HG02943 (cell line): ENCODE measurements at regions not wholly inside any gene's neighbourhood (a gene's known extent, or its start where the extent isn't known, plus 50 kb on each side); places are given as distances from the start of the nearest gene placed in this dataset.
"Not testable (repeated sequence)": the region's sequence is repeated elsewhere in the genome, so short reads cannot be mapped to it uniquely, and the experiment has no call there.

Experiments used
- ATAC-seq: cut with Tn5 transposase; IDR thresholded peaks from one replicate; pipeline ENCODE4 v1.9.1; 2021; ENCODE audit warnings: mild to moderate bottlenecking, low read depth, moderate library complexity; ENCODE audit not compliant: unreplicated experiment

GRCh38 chr4:177791188-177791587, 349.0 kb upstream of the AGA start:
- no peak for ATAC-seq

- ATAC-seq: no peak
Measured at GRCh38 chr4:177796841-177797240, 354.6 kb upstream of the AGA start.

GRCh38 chr4:177798161-177798560, 355.9 kb upstream of the AGA start:
- ATAC-seq: no peak

GRCh38 chr4:177802162-177802561, 359.9 kb upstream of the AGA start:
- no peak for ATAC-seq

- no peak for ATAC-seq
Measured at GRCh38 chr4:177802661-177803060, 360.4 kb upstream of the AGA start.

GRCh38 chr4:177803151-177803550, 360.9 kb upstream of the AGA start:
- no peak for ATAC-seq

- no peak for ATAC-seq
Measured at GRCh38 chr4:177809791-177810190, 367.6 kb upstream of the AGA start.

- ATAC-seq: no peak
Measured at GRCh38 chr4:177810220-177810619, 368.0 kb upstream of the AGA start.

- ATAC-seq: not testable (repeated sequence)
Measured at GRCh38 chr4:177818392-177818791, 376.2 kb upstream of the AGA start.

GRCh38 chr4:177826973-177827372, 384.7 kb upstream of the AGA start:
- no peak for ATAC-seq

- no peak for ATAC-seq
Measured at GRCh38 chr4:177841258-177841657, 399.0 kb upstream of the AGA start.

GRCh38 chr4:177853229-177853628, 411.0 kb upstream of the AGA start:
- ATAC-seq: no peak

GRCh38 chr4:177855507-177856197, 413.4 kb upstream of the AGA start:
- no peak for ATAC-seq

- ATAC-seq: no peak
Measured at GRCh38 chr4:177860171-177860570, 417.9 kb upstream of the AGA start.

GRCh38 chr4:177861551-177862094, 419.4 kb upstream of the AGA start:
- no peak for ATAC-seq

GRCh38 chr4:177862541-177863176, 420.4 kb upstream of the AGA start:
- ATAC-seq: no peak

GRCh38 chr4:177879851-177880250, 437.6 kb upstream of the AGA start:
- no peak for ATAC-seq

GRCh38 chr4:177895136-177895535, 452.9 kb upstream of the AGA start:
- ATAC-seq: no peak

- ATAC-seq: no peak
Measured at GRCh38 chr4:177901786-177902185, 459.5 kb upstream of the AGA start.

GRCh38 chr4:177902386-177902785, 460.1 kb upstream of the AGA start:
- no peak for ATAC-seq

- no peak for ATAC-seq
Measured at GRCh38 chr4:177907736-177908424, 465.6 kb upstream of the AGA start.
